Femur (tissue), 1 donor: ENCODE measurements at regions not wholly inside any gene's neighbourhood (a gene's known extent, or its start where the extent isn't known, plus 50 kb on each side); places are given as distances from the start of the nearest gene placed in this dataset.

Experiments
- DNase-seq: peaks from one replicate; pipeline ENCODE4 v3.0.0-alpha.2; 2017

- DNase-seq = no peak
Observed at GRCh38 chr5:5711592-5711991, 289.1 kb downstream of the ICE1 start.

GRCh38 chr5:5711112-5711511 is 288.6 kb downstream of the ICE1 start:
- no peak for DNase-seq

- no peak for DNase-seq
Observed at GRCh38 chr5:5710471-5710870, 288.0 kb downstream of the ICE1 start.

- no peak for DNase-seq
Observed at GRCh38 chr5:5708367-5708919, 286.0 kb downstream of the ICE1 start.

GRCh38 chr5:5705010-5705409 is 282.5 kb downstream of the ICE1 start:
- DNase-seq = no peak

- DNase-seq = no peak
Observed at GRCh38 chr5:5704352-5704751, 281.9 kb downstream of the ICE1 start.

GRCh38 chr5:5702934-5703333 is 280.5 kb downstream of the ICE1 start:
- no peak for DNase-seq

GRCh38 chr5:5700549-5700948 is 278.1 kb downstream of the ICE1 start:
- DNase-seq = no peak

- DNase-seq = no peak
Observed at GRCh38 chr5:5699062-5699461, 276.6 kb downstream of the ICE1 start.

- no peak for DNase-seq
Observed at GRCh38 chr5:5695266-5695665, 272.8 kb downstream of the ICE1 start.

- DNase-seq = no peak
Observed at GRCh38 chr5:5688925-5689310, 266.4 kb downstream of the ICE1 start.

GRCh38 chr5:5688194-5688924 is 265.9 kb downstream of the ICE1 start:
- DNase-seq = no peak

GRCh38 chr5:5687113-5687512 is 264.6 kb downstream of the ICE1 start:
- no peak for DNase-seq

GRCh38 chr5:5686356-5686755 is 263.9 kb downstream of the ICE1 start:
- DNase-seq = no peak

GRCh38 chr5:5685737-5686136 is 263.3 kb downstream of the ICE1 start:
- DNase-seq = no peak

GRCh38 chr5:5683174-5683573 is 260.7 kb downstream of the ICE1 start:
- DNase-seq = no peak

- DNase-seq = no peak
Observed at GRCh38 chr5:5678909-5679308, 256.4 kb downstream of the ICE1 start.

GRCh38 chr5:5677738-5678137 is 255.3 kb downstream of the ICE1 start:
- DNase-seq = no peak

- DNase-seq = no peak
Observed at GRCh38 chr5:5676218-5676617, 253.7 kb downstream of the ICE1 start.

GRCh38 chr5:5675511-5675910 is 253.0 kb downstream of the ICE1 start:
- DNase-seq = no peak

- DNase-seq = no peak
Observed at GRCh38 chr5:5671823-5672222, 249.3 kb downstream of the ICE1 start.

GRCh38 chr5:5667136-5667554 is 244.7 kb downstream of the ICE1 start:
- DNase-seq = no peak

GRCh38 chr5:5666369-5666768 is 243.9 kb downstream of the ICE1 start:
- no peak for DNase-seq

GRCh38 chr5:5666076-5666365 is 243.5 kb downstream of the ICE1 start:
- DNase-seq = no peak
